ENCODE measurements at regions not wholly inside any gene's neighbourhood (a gene's known extent, or its start where the extent isn't known, plus 50 kb on each side); places are given as distances from the start of the nearest gene placed in this dataset.

- TF ChIP-seq POLR2AphosphoS5 (IDR thresholded peaks at IDR 0.05; ENCODE audit: low read depth, low read length) (no peak), POLR2A (IDR thresholded peaks at IDR 0.05; ENCODE audit: low read depth, low read length) (no peak)
Observed at GRCh38 chr13:90084684-90085290, 1262.7 kb upstream of the MIR17HG start.

All from GM12892 (cell line).